ENCODE measurements at regions not wholly inside any gene's neighbourhood (a gene's known extent, or its start where the extent isn't known, plus 50 kb on each side); places are given as distances from the start of the nearest gene placed in this dataset.

GRCh38 chr2:146003337-146003736 lies 1483.4 kb upstream of the ZEB2 start:
- no peak overlapping the region for H3K27ac ChIP-seq (ENCODE audit: low read length)
- no peak for ATAC-seq
- in situ Hi-C loops (cut with HindIII; ENCODE audit: low pct_unique_long_range_greater_than_20kb, low sequenced_read_pairs) (no loop called here), intact Hi-C loops (cut with micrococcal nuclease; ENCODE audit: unreplicated experiment) (no loop called here)
- CTCF ChIA-PET: no interaction called here
- no TSS peak for BruUV-seq (replicated peaks)
- no peaks in the 10 kb centered on the region for H3K36me3 ChIP-seq (ENCODE audit: control insufficient read depth, insufficient read depth, low read length)
- no peaks in the 10 kb centered on the region for H3K9me3 ChIP-seq (ENCODE audit: control insufficient read depth, insufficient read depth, low read depth, low read length)
- H3K27me3 ChIP-seq (ENCODE audit: control insufficient read depth, insufficient read depth, low read length): no peaks in the 10 kb centered on the region
- POLR2A ChIA-PET: no interaction called here
- no peak for DNase-seq (ENCODE audit: low read depth, low spot score)
- TF ChIP-seq TCF7L2 (IDR thresholded peaks at IDR 0.05; ENCODE audit: low read depth, low read length): no peak
- no peak for TF ChIP-seq POLR2AphosphoS5 (IDR thresholded peaks at IDR 0.05; ENCODE audit: low read depth, low read length)
- no peak for TF ChIP-seq SIN3A (IDR thresholded peaks at IDR 0.05; ENCODE audit: borderline replicate concordance, insufficient read depth, low read depth, low read length)
- TF ChIP-seq CTCF (IDR thresholded peaks at IDR 0.05): no peak
- no peak for TF ChIP-seq REST (IDR thresholded peaks at IDR 0.05; ENCODE audit: insufficient read depth in 1 of 2, low read depth in 2 of 2, low read length in 1 of 2)
- H3K4me3 ChIP-seq (ENCODE audit: low read depth in 2 of 2, low read length in 2 of 2): no peak overlapping the region
- no peaks in the 10 kb centered on the region for H3K4me1 ChIP-seq (ENCODE audit: control insufficient read depth, insufficient read depth, low read length)

GRCh38 chr2:145994910-145995309 lies 1475.0 kb upstream of the ZEB2 start:
- in situ Hi-C loops (cut with HindIII; ENCODE audit: low pct_unique_long_range_greater_than_20kb, low sequenced_read_pairs): no loop called here
- DNase-seq (ENCODE audit: low read depth, low spot score) (no peak), ATAC-seq (no peak)
- Histone ChIP-seq H3K36me3 (ENCODE audit: control insufficient read depth, insufficient read depth, low read length) (no peaks in the 10 kb centered on the region; the same call in 1 of the 2 replicates), H3K27ac (ENCODE audit: low read length) (no peak overlapping the region), H3K4me1 (ENCODE audit: control insufficient read depth, insufficient read depth, low read length) (no peaks in the 10 kb centered on the region), H3K27me3 (ENCODE audit: control insufficient read depth, insufficient read depth, low read length) (no peaks in the 10 kb centered on the region), H3K9me3 (ENCODE audit: control insufficient read depth, insufficient read depth, low read depth, low read length) (peaks cover 8% of the 10 kb centered on the region), H3K4me3 (ENCODE audit: low read depth in 2 of 2, low read length in 2 of 2) (no peak overlapping the region)
- intact Hi-C loops (cut with micrococcal nuclease; ENCODE audit: unreplicated experiment): no loop called here
- ChIA-PET POLR2A (no interaction called here), CTCF (no interaction called here)
- BruUV-seq (replicated peaks): no TSS peak
- TF ChIP-seq TCF7L2 (IDR thresholded peaks at IDR 0.05; ENCODE audit: low read depth, low read length) (no peak), SIN3A (IDR thresholded peaks at IDR 0.05; ENCODE audit: borderline replicate concordance, insufficient read depth, low read depth, low read length) (no peak)

- CTCF ChIA-PET: no interaction called here
- in situ Hi-C loops (cut with HindIII; ENCODE audit: low pct_unique_long_range_greater_than_20kb, low sequenced_read_pairs): no loop called here
- peaks cover 8% of the 10 kb centered on the region for H3K9me3 ChIP-seq (ENCODE audit: control insufficient read depth, insufficient read depth, low read depth, low read length)
- no peak overlapping the region for H3K4me3 ChIP-seq (ENCODE audit: low read depth in 2 of 2, low read length in 2 of 2)
- no peaks in the 10 kb centered on the region for H3K36me3 ChIP-seq (ENCODE audit: control insufficient read depth, insufficient read depth, low read length)
- H3K27ac ChIP-seq (ENCODE audit: low read length): no peak overlapping the region
- no peak for TF ChIP-seq POLR2AphosphoS5 (IDR thresholded peaks at IDR 0.05; ENCODE audit: low read depth, low read length)
- no peak for TF ChIP-seq SIN3A (IDR thresholded peaks at IDR 0.05; ENCODE audit: borderline replicate concordance, insufficient read depth, low read depth, low read length)
- no peak for TF ChIP-seq TCF7L2 (IDR thresholded peaks at IDR 0.05; ENCODE audit: low read depth, low read length)
- no peak for TF ChIP-seq CTCF (IDR thresholded peaks at IDR 0.05)
- TF ChIP-seq REST (IDR thresholded peaks at IDR 0.05; ENCODE audit: insufficient read depth in 1 of 2, low read depth in 2 of 2, low read length in 1 of 2): no peak
- ATAC-seq (no peak), DNase-seq (ENCODE audit: low read depth, low spot score) (no peak)
- H3K4me1 ChIP-seq (ENCODE audit: control insufficient read depth, insufficient read depth, low read length): no peaks in the 10 kb centered on the region
- no TSS peak for BruUV-seq (replicated peaks)
- intact Hi-C loops (cut with micrococcal nuclease; ENCODE audit: unreplicated experiment): no loop called here
- H3K27me3 ChIP-seq (ENCODE audit: control insufficient read depth, insufficient read depth, low read length): no peaks in the 10 kb centered on the region
- POLR2A ChIA-PET: interaction anchor here (0.6 kb wide), 1 partner anchor 25 kb away, joined by 3 read pairs; no protein-coding TSS in a partner anchor
Observed at GRCh38 chr2:145992572-145992971, 1472.7 kb upstream of the ZEB2 start.
